Neural cell (in vitro differentiated cells): ENCODE measurements at regions not wholly inside any gene's neighbourhood (a gene's known extent, or its start where the extent isn't known, plus 50 kb on each side); places are given as distances from the start of the nearest gene placed in this dataset.

Experiments used
- H2AFZ ChIP-seq: fragments of 200-600, 300-800 bp; sonication (generic), shearing (Covaris generic); 2 replicates; pipeline ENCODE4 v1.6.0; 2014; ENCODE audit warnings: low read depth, mild to moderate bottlenecking, antibody characterized with exemption, low read length, moderate library complexity
- H3F3A ChIP-seq: fragments of 200-600 bp; shearing (Covaris generic); 2 replicates; pipeline ENCODE4 v1.6.1; 2016; ENCODE audit warnings: mild to moderate bottlenecking, moderate library complexity, mixed read lengths, antibody characterized with exemption, low read length; ENCODE audit not compliant: insufficient read depth, poor library complexity, severe bottlenecking
- H3K27ac ChIP-seq: fragments of 200-600, 300-800 bp; sonication (generic), shearing (Covaris generic); 2 replicates; pipeline ENCODE4 v1.5.1; 2014; ENCODE audit warnings: mild to moderate bottlenecking, low read length, moderate library complexity
- H3K27me3 ChIP-seq: fragments of 300-800, 200-600 bp; sonication (generic), shearing (Covaris generic); 2 replicates; pipeline ENCODE4 v1.6.0; 2014; ENCODE audit warnings: mild to moderate bottlenecking, low read depth, low read length, moderate library complexity; ENCODE audit not compliant: insufficient read depth
- H3K36me3 ChIP-seq: fragments of 300-800, 200-600 bp; sonication (generic), shearing (Covaris generic); 2 replicates; pipeline ENCODE4 v1.5.1; 2014; ENCODE audit warnings: mild to moderate bottlenecking, antibody characterized with exemption, low read length, moderate library complexity; ENCODE audit not compliant: insufficient read depth
- H3K4me2 ChIP-seq: fragments of 300-800, 200-600 bp; sonication (generic), shearing (Covaris generic); 2 replicates; pipeline ENCODE4 v1.6.0; 2014; ENCODE audit warnings: mild to moderate bottlenecking, low read length
- H3K4me3 ChIP-seq: fragments of 300-800, 200-600 bp; sonication (generic), shearing (Covaris generic); 2 replicates; pipeline ENCODE4 v1.5.1; 2014; ENCODE audit warnings: mild to moderate bottlenecking, low read length, moderate library complexity
- H3K79me2 ChIP-seq: fragments of 200-600 bp; shearing (Covaris generic); replicated peaks from 2 replicates; pipeline ENCODE4 v1.6.0; 2014; ENCODE audit warnings: mild to moderate bottlenecking, low read length, moderate library complexity; ENCODE audit not compliant: insufficient read depth
- H3K9ac ChIP-seq: fragments of 300-800, 200-600 bp; sonication (generic), shearing (Covaris generic); 2 replicates; pipeline ENCODE4 v1.6.1; 2016; ENCODE audit warnings: mild to moderate bottlenecking, low read length, mixed read lengths
- H3K9me2 ChIP-seq: fragments of 200-600 bp; shearing (Covaris generic); 2 replicates; pipeline ENCODE4 v1.6.1; 2016; ENCODE audit warnings: mild to moderate bottlenecking, low read length, mixed read lengths; ENCODE audit not compliant: insufficient read depth
- H3K9me3 ChIP-seq: fragments of 200-600, 300-800 bp; sonication (generic), shearing (Covaris generic); 2 replicates; pipeline ENCODE4 v1.6.1; 2016; ENCODE audit warnings: mild to moderate bottlenecking, mixed run types, low read length, moderate library complexity, mixed read lengths
- H4K20me1 ChIP-seq: fragments of 200-600 bp; shearing (Covaris generic); 2 replicates; pipeline ENCODE4 v1.6.1; 2016; ENCODE audit warnings: mild to moderate bottlenecking, mixed run types; ENCODE audit not compliant: insufficient read depth
- CTCF ChIP-seq: fragments of 450-650 bp; IDR thresholded peaks from 2 replicates; pipeline ENCODE4 v1.5.1; 2014; ENCODE audit warnings: antibody characterized with exemption, mild to moderate bottlenecking, moderate library complexity; ENCODE audit not compliant: poor library complexity, severe bottlenecking
- EP300 ChIP-seq: fragments of 450-650 bp; conservative IDR thresholded peaks from 2 replicates; pipeline ENCODE4 v1.6.1; 2014; ENCODE audit warnings: antibody characterized with exemption, mild to moderate bottlenecking, moderate library complexity; ENCODE audit not compliant: poor library complexity, severe bottlenecking
- EZH2 ChIP-seq: fragments of 200-600, 300-800 bp; shearing (Covaris generic), sonication (generic); IDR thresholded peaks from 2 replicates; pipeline ENCODE4 v1.6.1; 2014; ENCODE audit warnings: antibody characterized with exemption, low read length, borderline replicate concordance, mild to moderate bottlenecking; ENCODE audit not compliant: insufficient read depth, poor library complexity, severe bottlenecking
- MXI1 ChIP-seq: fragments of 450-650 bp; conservative IDR thresholded peaks from 2 replicates; pipeline ENCODE4 v1.6.1; 2014; ENCODE audit warnings: antibody characterized with exemption, mild to moderate bottlenecking; ENCODE audit not compliant: poor library complexity, severe bottlenecking
- POLR2AphosphoS5 ChIP-seq: IDR thresholded peaks from 2 replicates; pipeline ENCODE4 v1.6.1; 2012
- RAD21 ChIP-seq: fragments of 450-650 bp; conservative IDR thresholded peaks from 2 replicates; pipeline ENCODE4 v1.6.1; 2014; ENCODE audit warnings: antibody characterized with exemption, mild to moderate bottlenecking, moderate library complexity
- REST ChIP-seq: IDR thresholded peaks from 2 replicates; pipeline ENCODE4 v1.6.1; 2012; ENCODE audit warnings: borderline replicate concordance
- SMC3 ChIP-seq: fragments of 450-650 bp; conservative IDR thresholded peaks from 2 replicates; pipeline ENCODE4 v1.6.1; 2014; ENCODE audit warnings: antibody characterized with exemption, mild to moderate bottlenecking, moderate library complexity; ENCODE audit not compliant: poor library complexity
- TAF1 ChIP-seq: IDR thresholded peaks from 2 replicates; pipeline ENCODE4 v1.6.1; 2012; ENCODE audit warnings: low read depth

GRCh38 chr18:51250458-51251024, 53.1 kb upstream of the MEX3C start:
- Histone ChIP-seq H3K9me3 (no peaks in the 10 kb centered on the region), H3F3A (no peaks in the 10 kb centered on the region), H3K9ac (no peak overlapping the region), H3K27me3 (no peaks in the 10 kb centered on the region), H3K4me2 (no peak overlapping the region), H3K4me3 (no peak overlapping the region), H3K79me2 (no peaks in the 10 kb centered on the region), H4K20me1 (no peaks in the 10 kb centered on the region), H3K27ac (no peak overlapping the region), H3K36me3 (no peaks in the 10 kb centered on the region), H2AFZ (no peak overlapping the region), H3K9me2 (no peaks in the 10 kb centered on the region)
- TF ChIP-seq MXI1 (no peak), EZH2 (no peak), REST (no peak), SMC3 (no peak), CTCF (no peak), RAD21 (no peak), POLR2AphosphoS5 (no peak), TAF1 (no peak), EP300 (no peak)

DNA sequence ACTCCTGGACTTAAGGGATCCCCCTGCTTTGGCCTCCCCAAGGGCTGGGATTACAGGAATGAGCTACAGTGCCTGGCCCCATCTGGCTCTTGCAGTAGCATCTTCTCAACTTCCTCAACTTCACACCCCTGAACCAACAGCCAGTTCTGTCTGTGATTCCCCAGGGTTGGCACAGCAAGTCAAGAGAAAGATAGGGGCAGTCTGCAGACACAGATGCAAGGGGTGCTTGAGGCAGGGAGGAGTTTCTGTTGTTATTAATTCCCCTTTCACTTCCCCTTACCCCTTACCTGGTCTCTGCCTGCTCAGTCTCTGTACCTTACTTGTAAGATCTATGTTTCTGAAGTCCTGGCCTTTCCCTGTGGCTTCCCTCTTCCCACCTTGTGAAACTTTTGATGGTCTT, 54.1 kb upstream of the MEX3C start:
- TF ChIP-seq EP300: no peak
- no peak for TF ChIP-seq POLR2AphosphoS5
- TF ChIP-seq RAD21: no peak
- no peak for TF ChIP-seq MXI1
- no peak for TF ChIP-seq TAF1
- no peak for TF ChIP-seq CTCF
- H3K9me3 ChIP-seq: no peaks in the 10 kb centered on the region
- no peaks in the 10 kb centered on the region for H3K79me2 ChIP-seq
- H4K20me1 ChIP-seq: no peaks in the 10 kb centered on the region
- H2AFZ ChIP-seq: no peak overlapping the region
- H3K27ac ChIP-seq: no peak overlapping the region
- no peak overlapping the region for H3K4me2 ChIP-seq
- no peaks in the 10 kb centered on the region for H3K36me3 ChIP-seq
- H3K27me3 ChIP-seq: no peaks in the 10 kb centered on the region
- no peak overlapping the region for H3K4me3 ChIP-seq
- H3K9me2 ChIP-seq: no peaks in the 10 kb centered on the region
- no peak overlapping the region for H3K9ac ChIP-seq
- no peaks in the 10 kb centered on the region for H3F3A ChIP-seq
